Upper lobe of left lung (tissue), 4 donors: ENCODE measurements at regions not wholly inside any gene's neighbourhood (a gene's known extent, or its start where the extent isn't known, plus 50 kb on each side); places are given as distances from the start of the nearest gene placed in this dataset.
"Not testable (repeated sequence)": the region's sequence is repeated elsewhere in the genome, so short reads cannot be mapped to it uniquely, and the experiment has no call there.

Experiments
- CTCF ChIP-seq, 6 experiments: fragments of 450-650 bp in 4 of 6; fragments of 200-600 bp in 2 of 6; sonication (generic) in 2 of 6; IDR thresholded peaks; one replicate each; pipeline ENCODE4 v1.5.1; 2016 to 2019; ENCODE audit warnings: antibody characterized with exemption in 6 of 6
- POLR2A ChIP-seq, 4 donors: fragments of 450-650 bp; IDR thresholded peaks; one replicate each; pipeline ENCODE4 v1.5.1; 2016 to 2017; ENCODE audit warnings: antibody characterized with exemption in 4 of 4, mild to moderate bottlenecking in 2 of 4
- POLR2AphosphoS5 ChIP-seq, 2 donors: sonication (generic); formaldehyde crosslinking; IDR thresholded peaks; one replicate each; pipeline ENCODE4 v1.5.1; 2017; ENCODE audit warnings: antibody characterized with exemption in 2 of 2

- not testable (repeated sequence) for TF ChIP-seq POLR2A, CTCF, POLR2AphosphoS5 (IDR thresholded peaks at IDR 0.05)
Measured at GRCh38 chr6:167693478-167693877, 133.2 kb upstream of the AFDN start.
